ENCODE measurements at regions not wholly inside any gene's neighbourhood (a gene's known extent, or its start where the extent isn't known, plus 50 kb on each side); places are given as distances from the start of the nearest gene placed in this dataset.

GRCh38 chr18:78721238-78721875 lies 258.3 kb upstream of the SALL3 start:
- DNase-seq, result no peak

GRCh38 chr18:78721981-78722380 lies 257.6 kb upstream of the SALL3 start:
- DNase-seq, result no peak

GRCh38 chr18:78722386-78722785 lies 257.2 kb upstream of the SALL3 start:
- DNase-seq, result no peak

GRCh38 chr18:78722929-78723710 lies 256.5 kb upstream of the SALL3 start:
- DNase-seq, result no peak

- DNase-seq, result no peak
Measured at GRCh38 chr18:78724214-78724914, 255.3 kb upstream of the SALL3 start.

GRCh38 chr18:78725426-78725825 lies 254.2 kb upstream of the SALL3 start:
- no peak for DNase-seq

- no peak for DNase-seq
Measured at GRCh38 chr18:78726326-78727056, 253.1 kb upstream of the SALL3 start.

GRCh38 chr18:78727057-78727739 lies 252.4 kb upstream of the SALL3 start:
- no peak for DNase-seq

GRCh38 chr18:78727877-78728783 lies 251.5 kb upstream of the SALL3 start:
- DNase-seq, result no peak

- DNase-seq, result no peak
Measured at GRCh38 chr18:78728784-78729467, 250.7 kb upstream of the SALL3 start.

- no peak for DNase-seq
Measured at GRCh38 chr18:78730546-78730945, 249.1 kb upstream of the SALL3 start.

- no peak for DNase-seq
Measured at GRCh38 chr18:78731016-78731397, 248.6 kb upstream of the SALL3 start.

- DNase-seq, result no peak
Measured at GRCh38 chr18:78731398-78732032, 248.1 kb upstream of the SALL3 start.

GRCh38 chr18:78732273-78733210 lies 247.1 kb upstream of the SALL3 start:
- DNase-seq, result no peak

GRCh38 chr18:78733762-78734613 lies 245.6 kb upstream of the SALL3 start:
- no peak for DNase-seq

- DNase-seq, result no peak
Measured at GRCh38 chr18:78734614-78734945, 245.0 kb upstream of the SALL3 start.

GRCh38 chr18:78735131-78736014 lies 244.2 kb upstream of the SALL3 start:
- DNase-seq, result no peak

Measured in NCI-H187 (cell line).